HG03064 (cell line): ENCODE measurements at regions not wholly inside any gene's neighbourhood (a gene's known extent, or its start where the extent isn't known, plus 50 kb on each side); places are given as distances from the start of the nearest gene placed in this dataset.
"Not testable (repeated sequence)": the region's sequence is repeated elsewhere in the genome, so short reads cannot be mapped to it uniquely, and the experiment has no call there.

ENCODE experiments used
- ATAC-seq: cut with Tn5 transposase; IDR thresholded peaks from one replicate; pipeline ENCODE4 v1.9.1; 2021; ENCODE audit warnings: low read depth; ENCODE audit not compliant: unreplicated experiment

DNA sequence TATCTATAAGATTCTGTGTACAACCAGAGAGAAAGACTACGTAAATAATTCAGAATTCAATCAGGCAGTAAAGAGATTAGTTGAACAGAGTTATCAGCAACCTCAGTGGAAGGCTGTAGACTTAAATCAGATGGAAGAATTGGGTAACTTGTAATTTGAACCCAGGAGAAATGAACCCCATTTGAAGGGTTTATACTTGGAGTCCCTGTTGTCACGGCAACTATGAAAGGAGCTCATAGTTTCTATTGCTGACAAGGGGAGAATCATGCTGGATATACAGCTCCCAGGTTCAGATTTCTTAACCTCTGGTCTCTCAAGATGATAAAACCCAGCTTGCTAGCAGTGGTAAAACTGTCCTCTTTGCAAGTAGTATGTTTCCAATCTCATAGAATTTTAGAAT is 54.4 kb upstream of the BMP4 start:
- no peak for ATAC-seq

DNA sequence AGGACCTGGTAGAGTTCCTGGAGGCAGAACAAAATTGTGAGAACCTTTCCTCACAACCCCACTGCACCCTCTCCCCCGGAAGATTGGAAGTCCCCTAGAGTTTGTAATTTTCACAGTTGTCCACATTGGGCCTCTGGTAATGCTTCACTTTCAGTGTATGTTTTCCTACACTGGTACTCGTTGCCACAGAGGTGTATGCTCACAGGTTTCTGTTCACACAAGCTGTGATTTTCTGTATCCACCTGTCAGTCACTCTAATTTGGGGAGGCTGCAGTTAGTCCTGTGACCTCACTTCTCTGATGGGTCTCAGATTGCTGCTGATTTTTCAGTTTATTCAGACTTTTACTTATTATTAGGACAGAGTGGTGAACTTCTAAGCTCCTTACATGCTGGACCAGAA is 66.4 kb upstream of the BMP4 start:
- no peak for ATAC-seq

DNA sequence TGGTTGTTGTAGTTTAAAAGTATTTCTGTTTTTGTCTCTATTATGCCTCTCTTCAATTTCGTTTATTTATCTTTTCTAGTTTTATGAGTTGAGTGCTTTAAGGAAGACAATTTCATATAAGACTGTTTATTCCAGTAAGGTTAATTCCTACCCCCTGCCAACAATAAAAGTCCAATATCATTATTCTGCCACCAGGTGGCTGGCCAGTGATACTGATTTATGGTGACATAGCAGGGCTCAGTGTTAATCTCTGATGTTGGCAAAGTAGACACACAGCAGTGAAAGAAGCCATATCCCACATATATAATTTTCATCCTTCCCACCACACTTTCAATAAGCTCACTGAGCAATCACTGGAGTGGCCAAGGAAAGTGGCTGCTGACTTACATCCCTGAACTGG is 69.0 kb upstream of the BMP4 start:
- ATAC-seq: no peak

DNA sequence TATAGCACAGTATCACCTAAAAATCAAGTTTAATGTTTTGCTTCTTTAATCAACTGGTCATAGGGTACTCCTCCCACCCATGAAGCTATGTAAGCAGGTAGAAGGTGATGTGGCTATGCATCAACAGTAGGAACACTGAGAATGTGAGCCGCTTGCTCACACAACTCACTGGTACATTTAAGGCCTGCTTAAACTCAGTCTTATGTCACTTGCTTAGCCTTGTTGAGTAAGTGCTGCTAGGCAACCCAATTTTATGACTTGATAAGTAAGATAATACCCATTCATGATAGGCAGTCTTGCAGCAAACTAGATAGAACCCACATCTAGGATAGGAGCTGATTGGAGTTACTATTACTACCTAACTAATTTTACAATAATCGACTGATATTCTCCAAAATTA is 70.0 kb upstream of the BMP4 start:
- ATAC-seq: no peak

DNA sequence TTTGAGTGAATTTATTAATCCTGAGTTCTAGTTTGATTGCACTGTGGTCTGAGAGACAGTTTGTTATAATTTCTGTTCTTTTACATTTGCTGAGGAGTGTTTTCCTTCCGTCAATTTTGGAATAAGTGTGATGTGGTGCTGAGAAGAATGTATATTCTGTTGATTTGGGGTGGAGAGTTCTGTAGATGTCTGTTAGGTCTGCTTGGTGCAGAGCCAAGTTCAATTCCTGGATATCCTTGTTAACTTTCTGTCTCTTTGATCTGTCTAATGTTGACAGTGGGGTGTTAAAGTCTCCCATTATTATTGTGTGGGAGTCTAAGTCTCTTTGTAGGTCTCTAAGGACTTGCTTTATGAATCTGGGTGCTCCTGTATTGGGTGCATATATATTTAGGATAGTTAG is 74.4 kb upstream of the BMP4 start:
- ATAC-seq: not testable (repeated sequence)

DNA sequence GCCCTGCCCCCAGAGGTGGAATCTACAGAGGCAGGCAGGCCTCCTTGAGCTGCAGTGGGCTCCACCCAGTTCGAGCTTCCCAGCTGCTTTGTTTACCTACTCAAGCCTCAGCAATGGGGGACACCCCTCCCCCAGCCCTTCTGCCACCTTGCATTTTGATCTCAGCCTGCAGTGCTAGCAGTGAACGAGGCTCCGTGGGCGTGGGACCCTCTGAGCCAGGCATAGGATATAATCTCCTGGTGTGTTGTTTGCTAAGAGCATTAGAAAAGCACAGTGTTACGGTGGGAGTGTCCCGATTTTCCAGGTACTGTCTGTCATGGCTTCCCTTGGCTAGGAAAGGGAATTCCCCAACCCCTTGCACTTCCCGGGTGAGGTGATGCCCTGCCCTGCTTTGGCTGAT is 76.7 kb upstream of the BMP4 start:
- not testable (repeated sequence) for ATAC-seq

DNA sequence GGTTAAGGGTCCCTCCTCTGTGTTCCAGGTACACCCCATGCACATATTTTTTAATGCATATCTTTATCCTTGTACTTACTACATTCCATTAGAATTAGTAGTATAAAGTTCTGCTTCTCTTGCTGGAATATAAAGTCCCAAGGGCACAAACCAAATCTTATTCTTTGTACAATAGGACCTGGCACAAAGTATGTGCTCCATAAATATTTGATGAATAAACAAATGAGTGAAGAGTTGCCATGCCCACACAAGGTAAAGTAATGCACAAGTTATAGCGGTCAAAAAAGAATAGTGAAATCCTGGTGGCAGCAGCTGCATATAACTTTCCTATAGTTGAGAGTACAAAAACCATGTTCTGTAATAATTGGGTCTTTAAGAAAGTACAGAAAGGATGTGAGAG is 82.1 kb upstream of the BMP4 start:
- no peak for ATAC-seq

DNA sequence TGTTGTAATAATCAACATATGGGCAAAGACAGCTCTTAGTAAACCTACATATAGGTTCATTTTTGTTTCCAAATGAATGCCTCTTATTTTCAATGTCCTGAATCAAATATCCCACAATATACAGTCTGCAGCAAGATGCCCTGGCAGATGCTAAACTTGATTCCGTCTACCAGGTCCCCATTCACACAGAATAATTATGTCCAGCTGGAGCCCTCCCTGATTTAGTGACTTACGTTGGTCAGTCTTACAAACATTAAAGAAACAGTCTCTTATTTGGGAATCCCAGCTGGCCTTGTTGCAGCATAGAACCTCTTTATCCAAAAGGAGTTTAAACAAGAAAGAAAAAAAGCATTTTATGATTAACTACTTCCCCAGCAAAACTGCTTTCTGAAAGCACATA is 82.7 kb upstream of the BMP4 start:
- ATAC-seq: no peak

DNA sequence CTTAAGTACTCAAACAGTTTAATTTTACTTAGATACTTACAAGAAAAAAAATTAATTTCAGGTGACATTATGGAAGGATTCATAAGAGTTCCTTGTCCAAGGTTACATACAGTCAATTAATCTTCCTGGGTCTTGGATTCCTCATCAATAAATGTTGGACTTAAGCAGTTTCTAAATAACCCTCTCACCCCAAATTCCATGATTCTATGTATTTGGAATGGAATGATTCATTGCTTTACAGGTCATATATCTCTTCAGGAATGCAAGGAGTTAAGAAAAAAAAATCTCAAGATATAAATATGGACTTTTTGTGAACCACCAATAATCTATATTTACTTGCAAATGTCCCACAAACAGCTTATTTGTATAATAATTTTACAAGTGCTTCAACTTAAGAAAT is 84.2 kb upstream of the BMP4 start:
- ATAC-seq: no peak

DNA sequence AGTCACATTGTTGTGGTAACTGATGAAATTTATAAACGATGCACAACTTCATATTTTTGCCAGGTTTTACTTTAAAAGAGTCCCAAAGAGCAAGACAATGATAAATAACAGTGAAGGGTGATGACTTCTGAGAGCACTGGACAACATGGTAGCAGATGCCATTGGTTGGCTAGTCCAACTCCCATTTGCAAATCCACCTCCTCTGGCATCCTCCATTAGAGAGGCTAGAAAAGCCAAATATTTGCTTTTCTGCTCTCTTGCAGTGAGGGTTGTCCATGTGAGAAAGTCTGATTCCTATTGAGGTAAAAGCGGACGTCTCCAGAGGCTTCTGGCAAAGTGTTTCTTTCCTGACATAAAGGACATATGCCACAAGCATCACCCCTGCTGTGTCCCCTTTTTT is 89.6 kb upstream of the BMP4 start:
- ATAC-seq: no peak

DNA sequence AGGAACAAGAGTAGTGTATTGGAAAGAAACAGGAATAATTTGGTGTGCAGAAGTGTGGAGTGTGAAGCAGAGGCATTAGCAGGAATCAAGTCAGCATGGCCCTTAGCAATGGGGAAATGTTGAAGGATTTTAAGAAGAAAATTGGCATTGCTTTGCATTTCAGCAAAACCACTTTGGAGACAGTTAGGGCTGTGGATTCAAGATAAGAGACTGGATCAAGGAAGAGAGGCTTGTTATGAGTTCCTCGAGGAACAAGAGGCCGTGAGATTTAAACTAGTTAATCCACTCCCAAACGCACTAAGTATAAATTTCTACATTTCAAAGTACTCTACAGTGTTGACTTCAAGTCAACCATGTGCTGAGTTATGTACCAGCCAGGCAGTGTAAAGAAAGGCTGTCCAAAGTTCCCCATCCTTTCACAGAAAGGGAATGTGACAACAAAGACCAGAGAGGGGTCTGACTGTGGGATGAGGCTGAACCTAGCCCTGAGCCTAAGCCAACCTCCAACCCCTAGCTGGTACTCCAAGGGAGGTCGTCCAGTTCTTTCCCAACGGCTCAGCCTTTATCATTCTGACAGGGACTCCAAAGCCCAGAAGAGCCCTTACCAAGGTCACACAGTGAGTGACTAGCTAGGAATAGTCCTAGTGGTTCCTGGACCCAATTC is 91.2 kb upstream of the BMP4 start:
- no peak for ATAC-seq

DNA sequence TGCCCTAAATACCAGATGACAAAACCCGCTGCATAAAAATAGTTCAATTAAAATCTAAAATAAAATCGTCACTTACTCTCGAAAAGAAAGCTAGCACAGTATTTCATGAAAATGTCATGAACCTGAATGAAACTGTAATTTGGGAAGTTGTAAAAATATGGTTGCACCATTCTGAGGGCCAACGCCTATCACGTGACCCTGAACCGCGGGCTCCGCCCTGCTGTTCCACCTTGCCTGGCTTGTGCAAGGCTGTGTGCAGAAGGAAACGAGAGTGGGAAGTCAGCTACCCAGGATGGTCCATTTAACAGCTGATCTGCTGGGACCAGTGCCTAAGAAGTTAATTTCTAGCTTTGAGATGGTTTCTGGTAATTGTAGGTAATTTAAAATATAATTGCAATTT is 91.7 kb upstream of the BMP4 start:
- no peak for ATAC-seq

DNA sequence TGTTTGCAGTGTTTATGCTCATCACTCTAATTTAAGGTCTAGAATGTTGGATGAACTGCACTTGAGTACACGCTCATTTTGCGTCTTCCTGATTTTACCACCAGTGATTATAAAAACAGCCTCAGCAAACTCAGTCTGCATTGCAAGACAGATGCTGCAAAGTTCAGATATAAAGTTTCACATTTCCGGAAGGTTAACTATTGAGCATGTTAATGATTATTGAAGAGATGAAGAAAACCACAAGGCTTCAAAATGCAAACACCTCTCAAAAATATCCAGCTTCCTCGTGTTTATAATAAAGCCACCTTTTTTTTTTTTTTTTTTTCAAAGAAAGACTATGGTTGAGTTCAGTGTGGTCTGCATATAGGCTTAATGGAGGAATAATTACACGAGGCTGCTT is 92.1 kb upstream of the BMP4 start:
- ATAC-seq: no peak

DNA sequence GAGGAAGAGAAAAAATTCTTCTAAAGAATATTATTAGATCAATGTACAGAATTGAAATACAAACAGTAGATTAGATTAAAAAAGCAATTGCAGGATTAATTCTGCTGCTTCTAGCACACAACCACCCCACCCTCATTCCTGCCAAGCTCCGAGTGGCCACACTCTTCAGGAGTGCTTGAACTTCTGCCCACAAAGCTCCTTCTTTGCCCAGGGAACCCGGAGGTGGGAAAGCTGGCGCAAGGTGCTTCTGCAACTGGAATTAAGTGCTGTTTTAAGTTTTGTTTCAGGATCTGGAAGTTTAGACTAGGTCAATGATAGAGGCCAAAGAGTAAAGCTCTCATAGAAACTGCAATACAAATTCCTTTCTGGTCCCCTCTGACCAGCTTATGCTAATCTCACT is 94.1 kb upstream of the BMP4 start:
- no peak for ATAC-seq

DNA sequence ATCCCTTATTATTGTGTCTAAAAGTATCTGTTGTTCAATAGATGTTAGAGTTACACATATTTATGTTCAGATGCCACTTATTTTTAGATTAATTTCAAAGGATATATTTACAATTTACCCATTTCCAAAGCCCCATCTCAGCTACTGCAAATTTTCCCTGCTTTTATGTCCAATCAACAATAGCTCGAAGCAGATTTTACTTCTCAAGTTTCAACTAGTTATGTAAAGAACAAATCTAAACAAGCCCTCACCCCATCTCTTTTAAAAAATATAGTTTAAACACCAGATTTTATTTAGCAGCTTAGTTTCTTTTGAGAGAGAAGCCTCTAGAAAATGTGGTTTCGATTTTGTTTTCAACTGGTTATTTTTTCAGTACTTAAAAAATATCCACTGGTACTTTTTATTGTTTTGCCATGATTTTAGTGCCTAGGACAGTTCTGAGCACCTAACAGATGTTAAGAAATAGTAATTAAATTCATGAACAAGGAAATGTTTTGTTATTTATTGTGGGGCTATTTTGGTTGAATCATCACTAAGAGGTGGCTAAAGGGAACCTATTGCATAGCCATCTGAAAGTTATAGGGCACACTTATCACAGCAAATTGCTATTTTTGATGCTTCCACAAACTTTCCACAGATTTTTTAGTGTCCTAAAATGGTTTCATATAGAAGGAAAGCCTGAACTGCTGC is 96.2 kb upstream of the BMP4 start:
- no peak for ATAC-seq

DNA sequence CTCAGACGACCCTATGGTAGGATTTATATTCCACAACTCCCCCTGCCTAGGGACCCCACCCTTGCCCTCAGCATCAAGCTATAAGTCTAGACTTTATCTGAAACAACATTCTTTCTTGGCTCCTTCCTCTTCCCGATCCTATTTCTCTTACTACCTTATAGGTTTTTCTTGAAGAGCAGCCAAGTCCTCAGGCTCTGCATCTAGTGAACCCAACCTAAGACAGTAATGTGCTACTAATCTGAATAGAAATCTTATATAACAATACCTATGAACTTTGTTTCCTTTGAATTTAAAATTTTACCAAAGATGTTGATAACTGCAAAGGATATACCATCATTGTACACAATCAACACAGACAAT is 96.7 kb upstream of the BMP4 start:
- ATAC-seq: no peak

DNA sequence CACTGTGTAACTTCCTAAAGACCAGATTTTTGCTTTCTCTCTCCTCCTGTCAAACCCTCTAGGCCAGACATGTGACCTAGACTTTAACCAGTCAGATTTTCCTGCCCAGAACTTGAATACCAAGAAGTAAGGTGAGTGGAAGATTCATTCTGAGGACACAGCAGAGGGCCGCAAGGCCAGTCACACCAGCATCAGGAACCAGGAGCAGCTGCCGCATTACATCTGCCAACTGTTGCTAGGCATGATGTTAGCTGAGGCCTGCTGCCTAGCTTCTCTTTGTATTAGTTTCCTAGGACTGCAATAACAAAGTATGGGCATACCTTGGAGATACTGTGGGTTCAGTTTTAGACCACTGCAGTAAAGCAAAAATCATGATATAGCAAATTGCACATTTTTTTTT is 101.9 kb upstream of the BMP4 start:
- no peak for ATAC-seq

DNA sequence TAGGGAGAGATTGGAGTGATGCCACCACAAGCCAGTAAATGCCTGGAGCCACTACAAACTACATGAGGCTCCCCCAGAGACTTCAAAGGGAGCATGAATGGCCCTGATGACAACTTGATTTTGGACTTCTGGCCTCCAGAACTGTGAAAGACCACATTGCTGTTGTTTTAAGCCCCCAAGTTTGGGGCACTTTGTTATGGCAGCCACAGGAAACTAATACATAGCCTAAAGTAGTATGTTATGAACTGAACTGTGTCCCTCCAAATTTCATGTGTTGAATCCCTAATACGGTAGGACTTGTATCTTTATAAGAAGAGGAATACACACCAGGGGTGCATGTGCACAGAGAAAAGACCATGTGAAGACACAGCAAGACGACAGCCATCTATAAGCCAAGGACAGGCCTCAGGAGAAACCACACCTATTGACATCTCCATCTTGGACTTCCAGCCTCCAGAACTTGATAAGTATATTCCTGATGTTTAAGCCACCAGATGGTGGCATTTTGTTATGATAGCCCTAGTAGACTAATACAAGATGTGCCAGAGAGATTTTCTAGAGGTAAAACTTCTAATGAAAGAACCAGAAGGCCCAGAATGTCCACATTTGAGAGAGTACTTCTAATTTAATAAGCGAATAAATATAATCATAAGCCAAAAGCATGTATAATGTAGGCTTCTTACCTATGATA is 127.1 kb upstream of the BMP4 start:
- no peak for ATAC-seq

DNA sequence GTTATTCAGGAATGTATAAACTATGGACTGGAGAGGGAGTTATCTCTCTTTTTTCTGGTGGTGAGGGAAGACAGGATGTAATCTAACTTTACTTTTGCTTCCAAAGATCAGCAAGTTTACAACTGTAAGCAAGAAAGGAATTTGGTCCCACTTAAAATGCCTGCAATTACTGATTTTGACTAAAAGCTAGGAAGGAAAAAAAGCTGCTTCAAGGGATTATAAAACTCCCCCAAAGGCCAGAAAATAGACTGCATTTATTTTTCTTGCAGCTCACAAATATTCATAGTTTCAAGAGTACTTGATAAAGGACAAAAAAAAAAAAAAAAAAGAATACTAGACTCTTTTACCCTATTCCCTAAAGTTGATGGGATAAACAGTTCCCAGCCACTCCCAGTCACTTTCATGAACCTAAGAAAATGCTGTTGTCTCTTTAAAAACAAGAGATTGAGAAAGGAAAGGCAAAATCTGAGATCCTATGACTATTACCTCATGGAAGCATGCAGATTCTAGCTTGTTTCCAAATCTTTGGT is 128.7 kb upstream of the BMP4 start:
- ATAC-seq: no peak

DNA sequence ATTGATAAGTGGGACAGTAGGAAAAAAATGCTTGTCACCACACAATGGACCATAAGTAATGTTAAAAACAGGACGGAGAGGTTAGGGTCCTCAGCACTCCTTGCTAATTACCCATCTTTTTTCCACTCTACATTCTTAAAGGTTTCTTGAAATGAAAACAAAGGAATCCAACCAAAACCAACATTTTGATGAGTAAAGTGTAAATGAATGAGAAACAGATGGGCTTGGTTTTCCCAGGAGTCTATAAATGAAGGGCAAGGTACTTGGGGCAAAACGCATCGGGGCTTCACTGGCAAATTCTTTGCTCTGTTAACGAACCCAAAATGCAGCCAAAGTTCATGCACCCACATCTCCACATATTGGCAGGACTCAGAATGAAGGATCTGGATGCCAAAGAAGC is 129.2 kb upstream of the BMP4 start:
- no peak for ATAC-seq

DNA sequence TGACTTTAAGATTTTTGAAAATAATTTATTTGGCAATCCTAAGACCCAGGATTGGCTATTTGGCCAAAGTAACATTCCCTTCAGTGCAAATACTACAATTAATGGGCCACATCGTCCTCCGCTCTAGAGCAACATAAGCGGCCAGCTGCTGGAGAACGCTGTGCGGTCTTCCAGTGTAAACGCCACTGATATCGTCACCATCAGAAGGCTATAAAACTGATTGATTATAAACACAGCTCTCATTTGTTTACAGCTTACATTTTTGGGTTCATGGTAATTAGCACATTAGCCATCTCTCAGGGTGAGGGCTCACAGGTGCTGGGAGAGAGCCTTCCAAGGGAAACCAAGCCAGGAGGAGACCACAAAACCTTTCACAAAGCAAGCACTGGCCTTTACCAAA is 130.1 kb upstream of the BMP4 start:
- no peak for ATAC-seq

DNA sequence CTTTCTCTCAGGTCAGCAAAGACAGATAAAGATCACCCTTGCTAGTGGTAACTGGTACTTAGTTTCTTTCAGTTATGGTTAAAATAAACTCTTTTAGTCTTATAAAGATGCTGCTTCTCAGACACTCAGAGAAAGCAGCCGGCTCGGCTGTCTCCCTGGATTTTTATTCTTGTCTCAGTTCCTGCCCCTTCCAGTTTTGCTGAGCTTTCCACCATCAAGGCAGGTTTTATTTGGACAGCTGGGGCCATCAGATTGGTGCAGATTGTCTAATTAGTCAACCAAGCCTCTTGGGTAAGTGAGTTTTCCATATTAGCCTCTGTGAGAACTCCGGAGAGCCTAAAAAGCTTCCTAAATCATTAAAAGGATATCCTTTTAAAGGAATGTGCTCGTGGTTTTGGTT is 130.8 kb upstream of the BMP4 start:
- no peak for ATAC-seq
